H1 (cell line): ENCODE measurements at regions not wholly inside any gene's neighbourhood (a gene's known extent, or its start where the extent isn't known, plus 50 kb on each side); places are given as distances from the start of the nearest gene placed in this dataset.

Source experiments
- CTCF ChIA-PET: fragments of 300-600 bp; sonication (Branson Sonifier 250); formaldehyde crosslinking; loops from one replicate; lab custom pipeline; 2021; ENCODE audit not compliant: partially characterized antibody; lab: Charles Lee
- POLR2A ChIA-PET: fragments of 300-600 bp; sonication (Branson Sonifier 250); formaldehyde crosslinking; loops from one replicate; lab custom pipeline; 2021; ENCODE audit warnings: inconsistent platforms; ENCODE audit not compliant: partially characterized antibody; lab: Charles Lee
- DNase-seq, 2 experiments: peaks; one replicate each; pipeline versions ENCODE4 v3.0.0 to v3.0.0-alpha.2; 2010 to 2022; ENCODE audit warnings: low spot score in 2 of 2, low read depth in 1 of 2, mixed read lengths in 1 of 2
- FAIRE-seq: peaks from 2 replicates; lab custom pipeline; 2011; peaks lifted over from hg19 to GRCh38; lab: Jason Lieb, UNC
- H2AFZ ChIP-seq: 2 replicates; pipeline ENCODE4 v1.8.1; 2012; ENCODE audit warnings: low read length, inconsistent platforms
- H2AK5ac ChIP-seq: 2 replicates; pipeline ENCODE4 v1.6.1; 2013; ENCODE audit warnings: low read depth, low read length
- H2BK120ac ChIP-seq: replicated peaks from 2 replicates; pipeline ENCODE3; 2013; ENCODE audit warnings: low read depth, low read length, inconsistent platforms
- H2BK12ac ChIP-seq: 2 replicates; pipeline ENCODE4 v1.6.1; 2013; ENCODE audit warnings: low read depth, low read length
- H2BK15ac ChIP-seq: 2 replicates; pipeline ENCODE4 v1.6.1; 2013; ENCODE audit warnings: low read length
- H2BK20ac ChIP-seq: 2 replicates; pipeline ENCODE4 v1.6.1; 2013; ENCODE audit warnings: low read length
- H2BK5ac ChIP-seq: 2 replicates; pipeline ENCODE4 v1.6.1; 2013; ENCODE audit warnings: low read depth, low read length
- H3K14ac ChIP-seq: 2 replicates; pipeline ENCODE4 v1.6.1; 2013; ENCODE audit warnings: inconsistent platforms; ENCODE audit not compliant: insufficient read length
- H3K18ac ChIP-seq: 2 replicates; pipeline ENCODE4 v1.6.1; 2013; ENCODE audit warnings: low read length; ENCODE audit errors: extremely low read depth
- H3K23ac ChIP-seq: 2 replicates; pipeline ENCODE4 v1.6.1; 2013; ENCODE audit warnings: inconsistent platforms; ENCODE audit not compliant: insufficient read length
- H3K23me2 ChIP-seq: 2 replicates; pipeline ENCODE4 v1.6.1; 2013; ENCODE audit warnings: low read depth, low read length
- H3K27ac ChIP-seq: 2 replicates; pipeline ENCODE4 v1.6.1; 2011; ENCODE audit warnings: low read depth, low read length, inconsistent platforms
- H3K27me3 ChIP-seq, 4 experiments: replicated peaks in 1 of 4; 1 replicate in 1 of 4; 2 replicates in 3 of 4; pipeline versions ENCODE4 v1.6.1 to v1.8.1; 2011 to 2013; ENCODE audit warnings: low read length in 3 of 4, mild to moderate bottlenecking in 3 of 4, inconsistent platforms in 2 of 4, mixed read lengths in 2 of 4, moderate library complexity in 1 of 4; ENCODE audit not compliant: control insufficient read depth in 3 of 4, insufficient read depth in 3 of 4; ENCODE audit errors: extremely low read depth in 1 of 4
- H3K36me3 ChIP-seq, 4 experiments: 2 replicates each; pipeline versions ENCODE4 v1.6.1 to v1.8.1; 2011 to 2013; ENCODE audit warnings: mild to moderate bottlenecking in 4 of 4, low read length in 3 of 4, moderate library complexity in 2 of 4, control low read depth in 1 of 4, inconsistent platforms in 1 of 4; ENCODE audit not compliant: insufficient read depth in 4 of 4, control insufficient read depth in 2 of 4
- H3K4ac ChIP-seq: replicated peaks from 2 replicates; pipeline ENCODE3; 2013; ENCODE audit warnings: low read length, low read depth, mixed read lengths, inconsistent platforms; ENCODE audit not compliant: insufficient read length
- H3K4me1 ChIP-seq, 4 experiments: replicated peaks in 1 of 4; 1 replicate in 1 of 4; 2 replicates in 3 of 4; pipeline versions ENCODE4 v1.6.1 to v1.8.1; 2011 to 2013; ENCODE audit warnings: low read length in 3 of 4, inconsistent platforms in 2 of 4, mixed read lengths in 1 of 4; ENCODE audit not compliant: insufficient read depth in 4 of 4, control insufficient read depth in 3 of 4
- H3K4me2 ChIP-seq, 2 experiments: 2 replicates each; pipeline versions ENCODE4 v1.6.1 to v1.8.1; 2011 to 2013; ENCODE audit warnings: low read depth in 2 of 2, low read length in 2 of 2, control low read depth in 1 of 2, inconsistent platforms in 1 of 2, mild to moderate bottlenecking in 1 of 2; ENCODE audit not compliant: insufficient read depth in 1 of 2
- H3K4me3 ChIP-seq, 4 experiments: fragments of 200-600, 300-600 bp in 1 of 4; sonication (generic), shearing (Covaris generic), sonication (Bioruptor Twin) in 1 of 4; 2 replicates each; pipeline versions ENCODE4 v1.5.1 to v1.8.1; 2011 to 2016; ENCODE audit warnings: low read length in 4 of 4, low read depth in 3 of 4, control low read depth in 2 of 4, inconsistent platforms in 2 of 4, mild to moderate bottlenecking in 2 of 4, mixed read lengths in 1 of 4, moderate library complexity in 1 of 4; ENCODE audit not compliant: insufficient read depth in 2 of 4; ENCODE audit errors: extremely low read depth in 1 of 4
- H3K56ac ChIP-seq: replicated peaks from 2 replicates; pipeline ENCODE3; 2013; ENCODE audit warnings: low read depth, mild to moderate bottlenecking, mixed read lengths, low read length, inconsistent platforms; ENCODE audit not compliant: insufficient read length
- H3K79me1 ChIP-seq: 2 replicates; pipeline ENCODE4 v1.6.1; 2013; ENCODE audit warnings: low read depth, low read length, control low read depth
- H3K79me2 ChIP-seq, 2 experiments: 2 replicates each; pipeline versions ENCODE4 v1.6.1 to v1.8.1; 2012 to 2013; ENCODE audit warnings: low read length in 2 of 2, mild to moderate bottlenecking in 2 of 2, inconsistent platforms in 1 of 2; ENCODE audit not compliant: insufficient read depth in 2 of 2, control insufficient read depth in 1 of 2
- H3K9ac ChIP-seq, 4 experiments: replicated peaks in 1 of 4; 1 replicate in 1 of 4; 2 replicates in 3 of 4; pipeline versions ENCODE4 v1.6.1 to v1.8.1; 2011 to 2013; ENCODE audit warnings: low read depth in 3 of 4, low read length in 3 of 4, control low read depth in 2 of 4, mild to moderate bottlenecking in 2 of 4, moderate library complexity in 2 of 4, inconsistent platforms in 1 of 4; ENCODE audit errors: extremely low read depth in 1 of 4
- H3K9me3 ChIP-seq, 2 experiments: 2 replicates each; pipeline versions ENCODE4 v1.6.1 to v1.8.1; 2012 to 2013; ENCODE audit warnings: mild to moderate bottlenecking in 2 of 2, moderate library complexity in 2 of 2, control low read depth in 1 of 2, inconsistent platforms in 1 of 2, low read depth in 1 of 2, low read length in 1 of 2, mixed read lengths in 1 of 2; ENCODE audit not compliant: insufficient read depth in 2 of 2
- H4K20me1 ChIP-seq, 2 experiments: replicated peaks in 1 of 2; 2 replicates each; pipeline versions ENCODE3 to v1.8.1; 2011 to 2013; ENCODE audit warnings: inconsistent platforms in 2 of 2, low read length in 2 of 2, mild to moderate bottlenecking in 1 of 2; ENCODE audit not compliant: insufficient read depth in 2 of 2, control insufficient read depth in 1 of 2
- H4K5ac ChIP-seq: 2 replicates; pipeline ENCODE4 v1.6.1; 2013; ENCODE audit warnings: low read length, low read depth, mixed read lengths, inconsistent platforms; ENCODE audit not compliant: insufficient read length
- H4K8ac ChIP-seq: 2 replicates; pipeline ENCODE4 v1.8.0; 2013; ENCODE audit warnings: mild to moderate bottlenecking, moderate library complexity, low read length, inconsistent platforms; ENCODE audit not compliant: insufficient read depth; ENCODE audit errors: extremely low read depth
- H4K91ac ChIP-seq: replicated peaks from 2 replicates; pipeline ENCODE3; 2013; ENCODE audit warnings: low read length, mixed read lengths, inconsistent platforms; ENCODE audit not compliant: insufficient read length
- POLR2AphosphoS5 ChIP-seq: IDR thresholded peaks from 2 replicates; pipeline ENCODE4 v1.6.1; 2011; ENCODE audit warnings: low read depth, low read length
- TCF12 ChIP-seq: IDR thresholded peaks from 2 replicates; pipeline ENCODE4 v1.6.1; 2011; ENCODE audit warnings: low read depth, mild to moderate bottlenecking, low read length
- WGBS, 2 experiments: shearing (Covaris generic) in 1 of 2; methylation state at CpG; one replicate each; pipeline versions ENCODE4 v1.1.6 to v1.1.7; 2013 to 2015; ENCODE audit warnings: low lambda C conversion rate in 2 of 2, mixed read lengths in 2 of 2, inconsistent platforms in 1 of 2, low coverage in 1 of 2, missing lambda C conversion rate in 1 of 2; ENCODE audit not compliant: insufficient replicate concordance in 2 of 2, insufficient coverage in 1 of 2, insufficient read length in 1 of 2; ENCODE audit errors: extremely low coverage in 1 of 2, missing lambda C conversion rate in 1 of 2; 5-methylcytosine and 5-hydroxymethylcytosine counted together

DNA sequence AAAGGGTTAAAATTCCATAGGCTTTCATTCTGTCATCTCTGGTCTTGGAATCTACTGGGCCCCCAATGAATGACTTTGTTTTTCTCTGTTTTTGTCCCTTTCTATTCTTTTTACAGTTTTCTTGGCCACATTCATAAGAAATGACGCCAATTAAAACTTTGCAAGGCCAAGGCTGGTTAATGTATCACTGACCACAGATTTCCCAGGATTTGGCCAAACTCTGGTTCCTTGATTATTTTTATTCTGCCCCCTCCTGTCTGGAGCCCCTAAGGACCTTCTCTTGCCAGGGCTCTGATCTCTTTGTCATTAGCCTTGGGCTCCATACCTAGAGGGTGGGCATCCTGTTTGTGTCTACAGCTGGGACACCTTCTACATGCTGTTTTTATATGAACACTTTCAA is 388.9 kb upstream of the PAPPA start:
- no peak overlapping the region for H3K18ac ChIP-seq
- H3K79me1 ChIP-seq, result no peaks in the 10 kb centered on the region
- no peak overlapping the region for H2BK20ac ChIP-seq
- no peak overlapping the region for H2BK5ac ChIP-seq
- H2BK15ac ChIP-seq, result no peak overlapping the region
- no peak for TF ChIP-seq TCF12
- no peak for TF ChIP-seq POLR2AphosphoS5
- 97% methylated on average over 1 of the region's 1 CpG; no CpG with 5 or more reads in 1 of the 2 experiments for WGBS, 2 experiments
- no peak overlapping the region for H3K9ac ChIP-seq
- H3K4ac ChIP-seq, result no peak overlapping the region
- no peak overlapping the region for H2BK12ac ChIP-seq
- no peak for DNase-seq
- H4K5ac ChIP-seq, result no peak overlapping the region
- H3K14ac ChIP-seq, result no peak overlapping the region
- no peak overlapping the region for H3K4me3 ChIP-seq
- H3K23ac ChIP-seq, result no peak overlapping the region
- ChIA-PET CTCF (no interaction called here), POLR2A (no interaction called here)
- no peak overlapping the region for H4K8ac ChIP-seq
- no peak overlapping the region for H2AK5ac ChIP-seq
- no peak overlapping the region for H3K4me2 ChIP-seq
- no peaks in the 10 kb centered on the region for H3K23me2 ChIP-seq
- no peak overlapping the region for H2BK120ac ChIP-seq
- H2AFZ ChIP-seq, result no peak overlapping the region
- H3K4me1 ChIP-seq, result no peaks in the 10 kb centered on the region
- FAIRE-seq, result no peak
- no peak overlapping the region for H4K91ac ChIP-seq
- H3K36me3 ChIP-seq, result no peaks in the 10 kb centered on the region
- H3K56ac ChIP-seq, result no peak overlapping the region
- no peak overlapping the region for H3K27ac ChIP-seq
- no peaks in the 10 kb centered on the region for H3K27me3 ChIP-seq
- H4K20me1 ChIP-seq, result no peaks in the 10 kb centered on the region
- no peaks in the 10 kb centered on the region for H3K79me2 ChIP-seq
- H3K9me3 ChIP-seq, result no peaks in the 10 kb centered on the region
